ENCODE measurements at regions not wholly inside any gene's neighbourhood (a gene's known extent, or its start where the extent isn't known, plus 50 kb on each side); places are given as distances from the start of the nearest gene placed in this dataset.

DNA sequence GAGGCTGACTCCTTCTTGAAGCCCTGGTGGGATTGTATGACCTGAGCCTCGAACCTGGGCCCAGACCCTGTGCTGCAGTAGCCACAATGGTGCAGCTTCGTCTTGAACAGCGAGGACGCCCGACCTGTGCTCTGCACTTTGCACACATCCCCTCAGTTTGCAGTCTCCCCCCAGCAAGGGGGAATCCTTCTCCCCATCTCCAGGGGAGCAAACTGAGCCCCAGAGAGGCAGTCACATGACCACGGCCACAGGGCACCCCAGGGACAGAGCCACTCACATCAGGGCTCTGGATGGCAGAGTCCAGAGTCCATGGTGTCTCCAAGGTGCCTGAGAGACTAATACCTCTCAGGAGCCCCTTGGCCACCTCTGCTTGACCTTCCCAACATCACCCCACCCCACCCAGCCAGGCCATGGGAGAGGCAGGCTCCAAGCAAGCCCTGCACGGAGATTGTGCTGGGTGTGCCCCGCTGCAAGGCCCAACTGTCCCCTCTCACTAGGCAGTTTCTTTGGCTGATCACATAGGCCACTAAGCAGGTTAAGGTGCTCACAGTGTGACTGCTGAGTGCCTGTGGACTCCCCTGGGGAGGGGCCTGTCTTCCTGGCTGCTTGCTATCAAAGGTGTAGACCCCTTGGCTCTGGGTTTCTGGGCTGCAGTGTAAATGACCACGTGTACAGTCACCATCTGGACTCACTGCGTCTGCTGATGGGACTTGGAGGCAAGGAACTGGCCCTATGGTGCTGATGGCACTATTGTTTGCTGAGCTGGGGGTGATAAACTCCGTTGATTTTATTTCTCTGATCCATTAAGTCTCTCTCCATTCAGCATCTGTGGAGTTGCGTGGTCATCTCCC is 398.1 kb downstream of the MATN1 start:
- no peak for DNase-seq

DNA sequence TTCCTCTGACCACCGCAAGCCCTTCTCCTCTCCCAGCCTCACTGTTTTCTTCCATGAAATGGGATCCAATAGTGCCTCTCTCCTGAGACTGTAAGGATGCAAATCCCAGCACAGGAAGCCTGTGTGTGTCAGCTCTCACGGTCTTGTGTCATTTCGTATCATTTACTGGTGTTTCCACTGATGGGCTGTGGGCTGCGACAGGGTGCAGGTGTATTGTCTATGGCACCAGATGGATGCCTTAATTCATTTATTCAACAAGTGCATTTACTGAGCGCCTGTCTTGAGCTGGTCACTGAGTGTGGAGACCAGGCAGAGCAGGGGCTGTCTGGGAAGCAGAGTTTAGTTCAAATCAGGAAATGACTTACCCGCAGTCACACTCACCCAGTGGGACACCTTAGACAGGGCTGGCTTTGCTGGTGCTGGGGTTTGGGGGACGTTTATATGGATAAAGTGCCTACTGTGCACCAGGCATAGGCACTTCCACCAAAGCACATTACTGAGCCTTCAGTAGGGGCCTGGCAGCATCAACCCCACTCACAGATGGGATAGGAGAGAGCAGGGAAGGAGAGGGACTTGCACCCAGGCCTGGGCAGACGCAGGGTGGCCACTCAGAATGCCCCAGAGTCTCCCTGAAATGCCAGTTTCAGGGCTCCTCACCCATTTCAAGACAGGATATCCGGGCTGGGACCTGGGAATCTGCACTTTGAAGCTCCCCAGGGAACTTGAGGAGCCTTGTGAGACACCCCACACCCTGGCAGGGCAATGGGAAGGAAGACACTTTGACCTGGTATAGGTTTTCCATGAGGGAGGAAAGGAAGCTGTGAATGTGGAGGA is 398.9 kb downstream of the MATN1 start:
- DNase-seq, result no peak

DNA sequence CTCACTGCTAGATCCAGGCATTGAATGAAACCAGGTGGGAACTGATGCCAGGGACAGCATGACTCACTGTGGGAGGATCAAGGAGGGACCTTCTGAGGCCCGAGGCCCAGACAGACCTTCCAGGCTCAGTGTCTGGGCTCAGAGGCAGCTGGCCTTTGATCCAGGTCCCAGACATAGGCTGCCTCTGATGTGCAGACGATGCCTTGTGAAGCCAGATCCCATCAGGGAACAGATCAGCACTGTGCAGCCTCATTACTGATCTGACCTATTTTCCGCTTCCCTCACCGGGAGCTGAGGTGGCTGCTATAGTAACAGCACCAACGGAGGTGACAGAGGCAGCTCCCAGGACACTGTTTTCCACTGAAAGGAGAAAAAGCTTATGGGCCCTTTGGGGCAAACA is 399.5 kb downstream of the MATN1 start:
- DNase-seq, result no peak

DNA sequence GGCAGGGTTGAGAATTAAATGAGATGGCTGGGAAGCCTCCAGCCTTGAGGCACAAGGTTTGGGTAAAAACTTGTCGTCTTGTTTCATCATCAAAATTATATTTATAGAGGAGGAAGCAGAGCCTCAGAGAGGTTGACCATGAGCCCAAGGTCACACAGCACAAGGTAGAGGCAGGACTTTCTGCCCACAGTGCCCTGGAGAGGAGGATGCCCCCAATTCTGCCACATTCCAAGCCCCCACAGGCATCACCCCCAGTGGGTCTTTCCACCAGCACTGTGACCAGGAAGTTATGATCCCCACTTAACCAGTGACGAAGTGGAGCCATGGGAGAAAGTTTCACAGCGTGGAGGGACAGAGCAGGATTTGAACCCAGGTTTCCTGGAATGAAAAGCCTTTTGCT is 400.0 kb downstream of the MATN1 start:
- no peak for DNase-seq

DNA sequence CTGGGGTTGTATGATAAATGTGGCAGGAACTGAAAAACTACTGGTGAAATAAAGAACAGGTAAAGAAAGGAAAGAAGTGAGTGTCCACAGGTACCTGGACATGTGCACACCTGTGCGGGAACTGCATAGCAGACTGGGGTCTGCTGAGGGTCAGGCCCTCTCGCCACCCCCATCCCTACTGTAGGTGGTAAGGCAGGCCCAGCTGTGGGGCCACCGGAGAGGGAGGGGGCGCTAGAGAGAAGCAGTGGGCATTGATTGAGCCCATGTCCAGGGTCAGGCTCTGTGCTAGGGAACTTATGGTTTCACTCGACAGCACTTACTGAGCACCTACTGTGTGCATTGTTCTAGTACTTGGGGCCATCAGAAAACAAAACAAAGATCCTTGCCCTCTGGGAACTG is 400.5 kb downstream of the MATN1 start:
- DNase-seq, result no peak

DNA sequence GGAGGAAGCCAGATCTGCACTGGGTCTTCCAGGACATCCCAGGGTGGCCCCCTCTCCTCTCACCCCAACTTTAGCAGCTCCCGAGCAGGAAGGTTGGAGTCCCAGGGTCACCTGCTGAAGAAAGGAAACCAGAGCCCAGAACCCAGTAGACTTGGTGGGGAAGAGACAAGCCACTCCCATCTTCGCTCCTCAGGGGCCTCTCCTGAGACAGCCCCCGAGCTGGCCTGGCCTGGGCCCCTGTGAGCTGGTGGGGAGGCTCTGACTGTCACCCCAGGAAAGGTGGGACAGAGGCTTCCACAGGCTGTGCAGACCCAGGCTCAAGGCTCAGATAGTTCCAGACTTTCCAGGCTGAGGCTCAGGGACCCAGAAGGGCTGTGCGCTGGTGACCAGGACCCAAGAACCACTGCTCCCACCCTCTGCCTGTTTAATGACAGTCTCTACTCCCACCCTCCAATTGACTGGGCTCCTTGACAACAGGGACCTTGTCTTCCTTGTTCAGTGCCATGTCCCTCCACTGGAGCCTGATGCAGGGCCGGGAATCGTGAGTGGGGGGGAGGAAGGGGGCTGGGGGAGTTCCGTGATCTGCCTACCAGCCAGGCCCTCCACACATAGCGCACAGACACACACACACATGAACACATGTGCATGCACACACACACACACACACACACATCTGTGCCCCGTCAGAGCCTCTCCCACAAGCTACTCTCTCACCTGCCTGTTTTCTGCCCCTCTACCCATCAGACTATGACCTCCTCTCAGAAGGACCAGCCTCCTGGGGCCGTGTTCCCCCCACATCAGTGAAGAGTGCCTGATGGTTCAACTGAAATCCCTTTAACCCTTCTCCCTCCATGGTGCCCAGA is 401.2 kb downstream of the MATN1 start:
- DNase-seq, result no peak

DNA sequence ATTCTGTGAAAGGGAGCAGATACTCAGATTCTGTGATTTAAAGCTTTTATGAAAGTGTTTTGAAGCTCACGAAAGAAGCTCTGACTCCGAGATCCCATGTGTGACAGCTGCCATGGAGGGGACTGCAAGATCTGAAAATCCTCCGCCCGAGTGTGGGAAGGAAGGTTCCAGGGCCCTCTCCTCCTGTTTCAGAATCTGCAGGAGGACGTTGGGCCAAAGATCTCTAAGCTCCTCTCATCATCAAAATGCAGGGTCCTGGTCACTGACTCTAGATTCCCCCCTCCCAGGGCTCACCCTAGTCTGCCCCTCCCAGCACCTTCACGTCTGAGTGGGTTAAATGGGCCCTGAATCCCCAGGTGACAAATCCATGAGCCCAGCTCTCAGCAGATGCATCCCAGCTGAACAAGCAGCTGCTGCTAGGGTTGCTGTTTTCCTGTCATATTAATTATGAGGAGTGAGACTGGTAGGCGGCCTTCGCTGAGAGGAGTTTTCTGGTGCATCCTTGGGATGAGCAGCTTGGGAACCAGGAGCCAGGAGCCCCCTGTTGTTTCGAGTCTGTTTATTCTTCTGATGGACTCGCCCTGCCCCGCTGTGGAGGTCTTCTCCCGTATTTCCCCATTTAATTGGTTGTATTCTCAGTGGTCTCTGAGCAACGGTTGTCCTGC is 402.0 kb downstream of the MATN1 start:
- DNase-seq, result no peak

DNA sequence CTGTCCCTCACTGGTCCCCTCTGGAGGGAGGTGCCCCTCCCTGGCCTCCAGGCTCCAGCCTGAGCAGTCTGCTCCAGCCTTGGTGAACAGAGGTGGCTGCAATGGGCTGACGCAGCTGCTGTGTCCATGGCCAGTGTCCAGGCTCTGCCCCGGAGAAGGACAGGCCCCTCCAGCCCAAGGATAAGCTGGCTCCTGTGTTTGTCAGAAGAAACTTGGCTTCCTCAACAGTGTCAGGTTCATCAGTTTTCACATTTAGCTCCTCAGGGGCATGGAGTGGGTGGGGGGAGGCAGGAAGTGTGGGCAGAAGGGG is 402.8 kb downstream of the MATN1 start:
- DNase-seq, result no peak

DNA sequence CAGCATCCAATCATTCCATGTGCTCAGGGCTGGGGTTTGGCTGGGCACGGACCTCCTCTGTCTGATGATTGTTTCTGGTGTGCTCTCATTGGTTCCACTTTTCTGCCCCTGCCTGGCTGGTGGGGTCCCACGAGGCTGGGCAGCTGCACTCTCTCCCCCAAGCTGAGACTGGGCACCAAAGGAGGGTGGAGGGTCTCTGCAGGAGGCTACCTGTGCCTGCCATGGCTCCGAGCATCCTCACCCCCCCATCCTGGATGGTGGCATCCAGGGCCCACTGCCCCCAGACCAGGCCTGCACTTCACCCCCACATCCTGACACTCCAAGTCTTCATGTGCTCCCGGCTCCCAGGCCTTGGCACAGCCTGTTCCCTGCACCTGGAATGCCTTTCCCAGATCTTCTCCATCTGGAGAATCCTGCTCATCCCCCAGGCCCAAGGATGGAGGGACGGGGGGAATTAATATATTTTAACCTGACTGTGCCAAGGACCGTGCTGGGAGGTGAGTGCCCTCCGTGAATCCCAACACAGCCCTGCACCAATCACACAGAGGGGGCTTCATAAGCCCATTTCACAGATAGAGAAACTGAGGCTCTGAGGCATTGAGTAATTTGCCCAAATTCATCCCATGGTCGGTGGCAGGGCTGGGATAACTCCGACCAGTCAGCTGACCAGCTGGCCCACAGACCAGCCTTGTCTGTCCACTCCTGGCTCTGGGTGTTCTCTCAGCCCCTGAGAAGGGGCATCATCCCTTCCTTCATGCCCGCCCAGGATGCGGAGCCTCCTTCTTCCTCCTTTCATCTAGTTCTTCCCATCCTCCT is 403.4 kb downstream of the MATN1 start:
- no peak for DNase-seq

DNA sequence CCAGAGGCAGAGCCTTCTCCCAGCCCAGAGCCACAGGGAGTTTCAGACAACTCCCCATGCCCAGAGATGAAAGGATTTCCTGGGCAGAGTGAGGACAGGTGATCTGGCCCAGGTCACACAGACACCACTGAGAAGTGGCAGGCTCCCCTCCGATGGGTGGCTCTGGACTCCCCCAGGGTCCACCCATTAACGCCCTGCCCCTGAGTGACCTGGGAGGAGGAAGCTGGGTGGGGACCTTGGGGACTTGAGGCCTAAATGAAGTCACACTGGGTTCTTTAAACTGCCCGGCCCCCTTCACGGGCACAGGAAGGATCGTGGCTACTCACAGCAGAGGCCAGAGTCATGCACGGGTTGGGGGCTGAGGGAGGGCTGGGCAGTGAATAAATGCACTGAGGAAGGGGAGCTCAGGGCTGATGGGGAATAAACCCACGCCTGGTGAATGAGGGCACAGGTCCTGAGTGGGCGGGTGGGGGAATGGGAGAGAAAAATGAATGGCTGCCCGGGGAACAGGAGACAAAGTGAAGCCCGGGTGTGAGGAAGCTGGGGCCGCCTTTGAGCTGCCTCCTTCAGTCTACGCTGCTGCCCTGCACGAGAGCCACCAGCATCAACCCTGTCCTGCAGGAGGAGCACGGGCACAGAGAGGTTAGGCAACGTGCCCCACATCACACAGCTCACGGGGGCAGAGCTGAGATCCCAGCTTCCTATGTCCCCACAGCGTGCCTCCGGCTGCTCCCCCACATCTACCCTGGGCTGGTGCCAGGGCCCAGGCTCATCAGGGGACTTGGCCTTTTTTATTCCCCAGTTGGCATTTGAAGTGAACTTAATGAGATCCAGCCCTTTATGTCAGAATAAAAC is 404.3 kb downstream of the MATN1 start:
- no peak for DNase-seq

DNA sequence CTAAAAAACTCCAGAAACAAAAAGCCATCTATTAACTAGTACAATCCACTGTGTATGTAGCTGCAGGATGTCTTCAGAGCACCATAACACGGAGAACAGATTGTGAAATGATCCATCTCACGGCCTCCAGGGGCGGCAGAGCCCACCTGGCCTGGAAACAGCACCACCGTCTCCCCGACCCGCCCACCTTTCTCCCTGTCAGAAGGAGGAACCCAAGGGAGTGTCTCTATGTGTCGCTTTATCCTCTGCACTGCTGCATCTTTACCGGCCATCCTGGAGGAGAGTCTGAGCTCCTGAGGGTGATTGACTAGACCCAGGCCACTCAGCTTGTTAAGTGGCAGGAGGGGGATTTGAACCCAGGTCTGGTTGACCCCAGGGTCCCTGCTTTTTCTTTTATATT is 405.0 kb downstream of the MATN1 start:
- DNase-seq, result no peak

DNA sequence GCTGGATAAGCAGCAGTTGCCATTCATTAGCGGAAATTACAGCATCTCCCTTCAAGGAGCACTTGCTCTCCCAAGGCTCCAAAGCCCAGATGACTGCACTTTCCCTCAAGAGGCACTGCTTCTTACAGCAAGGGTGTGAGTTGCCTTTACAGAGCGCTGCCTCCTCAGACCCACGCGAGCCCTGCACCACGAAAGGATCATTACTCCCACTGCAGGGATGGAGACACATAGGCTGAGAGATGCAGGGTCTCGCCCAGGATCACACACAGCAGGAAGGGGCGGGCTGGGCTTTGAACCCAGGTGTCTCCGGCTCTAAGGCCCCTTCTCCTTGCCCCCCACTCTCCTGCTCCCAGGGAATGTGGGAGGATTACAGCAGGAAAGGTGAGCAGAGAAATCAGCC is 405.5 kb downstream of the MATN1 start:
- no peak for DNase-seq

DNA sequence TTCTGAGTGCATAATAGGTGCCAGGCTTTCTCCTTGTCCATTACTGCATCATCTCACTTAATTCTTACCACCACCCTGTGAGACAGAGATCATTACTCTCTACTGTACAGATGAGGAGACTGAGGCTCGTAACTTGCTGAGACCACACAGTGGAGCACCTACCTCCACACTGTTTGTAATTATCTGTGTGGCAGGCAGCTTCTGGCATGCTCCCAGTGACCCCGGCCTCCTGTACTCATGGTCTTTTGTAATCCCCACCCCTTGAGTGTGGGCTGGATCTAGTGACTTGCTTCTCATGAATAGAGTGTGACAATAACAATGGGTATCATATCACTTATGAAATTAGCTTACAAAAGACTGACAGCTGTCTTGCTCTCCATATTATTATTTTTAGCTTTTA is 407.3 kb downstream of the MATN1 start:
- DNase-seq, result no peak

DNA sequence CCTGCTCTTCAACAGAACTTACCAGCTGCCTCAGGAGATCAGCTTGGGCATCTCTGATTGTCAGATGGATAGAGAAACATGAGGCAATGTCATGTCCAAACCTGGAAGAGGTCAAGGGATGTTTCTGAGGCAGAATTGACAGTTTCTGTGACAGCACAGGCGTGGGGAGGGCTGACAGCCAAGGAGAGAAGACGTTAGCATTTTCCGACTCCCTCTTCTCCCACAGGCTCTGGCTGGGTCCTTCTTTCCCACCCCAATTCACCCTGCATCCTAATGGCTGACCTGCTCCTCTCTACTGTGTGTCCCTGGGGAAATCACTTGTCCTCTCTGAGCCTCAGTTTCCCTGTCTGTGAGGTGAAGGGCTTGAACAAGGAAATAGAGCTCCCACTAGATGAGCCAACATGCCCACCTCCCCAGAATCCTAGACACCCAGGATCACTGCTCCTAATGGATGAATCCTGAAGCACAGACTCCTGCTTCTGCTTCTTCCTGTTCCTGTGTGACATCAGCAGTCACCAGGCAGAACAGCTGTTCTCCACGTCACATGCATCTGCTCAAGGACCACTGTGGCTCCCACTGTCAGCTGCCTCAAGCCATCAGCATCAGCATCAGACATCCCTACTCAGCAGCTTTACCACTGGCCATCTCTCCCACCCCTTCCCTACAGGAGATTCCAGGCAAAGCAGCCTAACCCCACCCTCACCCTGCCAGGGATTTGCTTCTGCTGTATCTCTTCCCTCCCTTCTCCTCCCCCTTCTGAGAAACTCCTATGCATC is 408.0 kb downstream of the MATN1 start:
- no peak for DNase-seq

DNA sequence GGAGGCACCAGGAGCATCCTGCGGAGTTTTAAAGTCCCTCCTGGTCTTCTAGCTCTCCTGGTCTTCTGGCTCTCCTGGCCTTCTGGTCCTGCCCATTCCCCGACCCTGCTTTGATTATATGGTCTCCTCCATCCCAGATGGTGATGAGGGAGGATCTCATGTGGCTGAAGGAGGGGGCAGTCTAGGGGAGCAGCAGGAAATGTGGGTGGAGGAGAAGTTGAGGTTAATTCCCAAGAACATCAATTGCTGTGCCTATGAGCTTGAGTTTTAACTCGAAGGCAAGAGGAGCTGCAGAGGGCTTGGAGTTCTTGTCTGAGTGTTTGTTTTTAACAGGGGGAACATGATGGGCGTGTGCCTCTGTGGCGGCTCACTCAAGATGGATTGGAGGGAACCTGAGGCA is 408.8 kb downstream of the MATN1 start:
- DNase-seq, result no peak

DNA sequence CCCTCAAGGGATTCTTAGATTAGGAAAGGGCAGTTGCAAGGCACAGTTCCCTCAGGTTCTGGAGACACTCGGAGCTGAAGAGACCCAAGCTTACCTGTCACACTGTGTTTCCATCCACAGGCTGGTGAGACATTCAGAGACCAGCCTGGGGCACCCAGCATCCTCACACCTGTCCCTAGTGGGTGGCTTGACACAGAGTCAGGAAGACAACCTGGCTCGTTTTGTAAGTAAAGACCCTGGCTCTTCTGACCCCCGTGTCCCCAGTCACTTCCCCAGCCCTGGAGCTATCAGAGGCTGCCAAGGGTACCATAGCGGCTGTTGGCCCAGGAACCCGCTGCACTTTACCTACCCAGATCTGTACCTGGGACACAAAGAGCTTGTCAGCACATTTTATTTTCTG is 409.8 kb downstream of the MATN1 start:
- no peak for DNase-seq

DNA sequence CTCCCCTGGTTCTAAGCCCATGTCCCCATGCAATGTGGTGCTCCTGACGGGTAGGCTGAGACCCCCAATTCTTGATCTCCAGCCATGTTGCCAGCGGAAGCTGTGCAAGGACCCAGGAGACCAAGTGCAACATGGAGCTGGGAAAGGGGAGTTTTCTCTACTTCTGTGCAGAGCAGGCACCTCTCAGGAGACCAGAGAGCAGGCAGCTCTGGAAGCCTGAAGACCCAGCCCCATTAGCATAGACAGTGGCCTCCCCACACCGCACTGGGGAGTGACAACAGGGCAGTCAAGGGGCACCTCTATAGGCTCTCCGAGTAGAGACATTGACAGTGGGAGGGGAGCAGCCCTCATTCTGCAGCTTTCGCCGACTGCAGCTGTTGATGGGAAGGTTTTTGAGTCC is 410.2 kb downstream of the MATN1 start:
- no peak for DNase-seq

DNA sequence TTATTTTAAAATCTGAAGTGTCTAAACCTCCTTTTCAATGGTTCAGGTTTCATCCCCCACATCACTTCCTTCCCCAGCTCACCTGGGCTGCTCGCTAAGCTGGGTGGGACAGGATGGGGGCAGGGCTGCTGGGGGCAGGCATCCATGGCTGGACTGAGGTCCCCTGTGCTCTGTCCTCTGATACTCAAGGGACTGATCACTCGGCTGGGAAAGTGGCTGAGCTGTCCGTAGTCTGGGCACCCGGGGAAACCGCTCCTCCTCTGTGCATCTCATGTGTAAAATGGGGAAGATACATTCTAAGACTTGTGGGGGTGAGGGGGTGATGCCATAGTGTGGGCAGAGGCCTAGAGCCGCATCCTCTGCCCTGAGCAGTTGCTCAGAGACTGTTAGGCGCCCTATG is 411.2 kb downstream of the MATN1 start:
- DNase-seq, result no peak

DNA sequence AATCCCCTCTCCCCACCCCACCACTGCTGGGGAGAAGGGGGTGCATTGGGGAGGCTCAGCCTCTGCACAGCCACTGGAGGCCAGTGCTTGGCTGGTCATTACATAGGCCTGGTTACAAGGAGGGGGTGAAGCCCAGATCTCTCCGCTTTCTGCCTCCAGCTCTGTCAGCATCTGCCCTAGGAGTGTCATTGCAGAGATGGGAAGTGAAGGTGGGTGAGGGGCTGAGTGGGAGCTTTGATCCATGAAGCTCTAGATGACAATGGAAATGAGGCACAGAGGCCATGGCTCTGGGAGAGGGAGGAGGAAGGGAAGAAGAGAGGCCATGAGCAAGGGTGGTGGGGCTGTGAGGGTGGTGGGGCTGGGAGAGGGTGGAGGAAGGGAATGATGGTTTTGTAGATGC is 411.6 kb downstream of the MATN1 start:
- DNase-seq, result no peak

All from stimulated activated CD4-positive, alpha-beta T cell treated with anti-CD3 and anti-CD28 coated beads, Interleukin-4, amount 100 ng/mL, for 4 hours (primary cell).